ENCODE measurements at regions not wholly inside any gene's neighbourhood (a gene's known extent, or its start where the extent isn't known, plus 50 kb on each side); places are given as distances from the start of the nearest gene placed in this dataset.
A peak's percentile ranks its signal among the peaks of the same experiment; 100 is the strongest.

GRCh38 chr11:23673366-23673765 lies 813.1 kb upstream of the CCDC179 start:
- WGBS, 4 donors = 24 to 30% (median 30%) methylated on average over 1 of the region's 1 CpG
- intact Hi-C loops (cut with DNase I) = no loop called here
- Histone ChIP-seq H3K27ac (no peak overlapping the region), H3K36me3 (no peaks in the 10 kb centered on the region), H3K27me3 (no peaks in the 10 kb centered on the region), H3K4me3 (no peak overlapping the region), H3K9me3 (no peaks in the 10 kb centered on the region), H3K4me1 (no peaks in the 10 kb centered on the region)
- no peak for DNase-seq
- no peak for ATAC-seq
- TF ChIP-seq POLR2A (IDR thresholded peaks at IDR 0.05) = no peak
- TF ChIP-seq CTCF (IDR thresholded peaks at IDR 0.05) = no peak

GRCh38 chr11:23674866-23675265 lies 814.6 kb upstream of the CCDC179 start:
- ATAC-seq (no peak), DNase-seq (no peak)
- Histone ChIP-seq H3K36me3 (no peaks in the 10 kb centered on the region), H3K9me3 (no peaks in the 10 kb centered on the region), H3K27me3 (no peaks in the 10 kb centered on the region), H3K4me1 (no peaks in the 10 kb centered on the region), H3K4me3 (no peak overlapping the region), H3K27ac (no peak overlapping the region)
- TF ChIP-seq CTCF (IDR thresholded peaks at IDR 0.05) (no peak), POLR2A (IDR thresholded peaks at IDR 0.05) (no peak)
- intact Hi-C loops (cut with DNase I) = no loop called here

GRCh38 chr11:23679041-23679440 lies 817.8 kb upstream of the LUZP2 start:
- DNase-seq = no peak
- 50 to 80% (median 72%) methylated on average over 1 of the region's 1 CpG for WGBS, 4 donors
- ATAC-seq = no peak
- H3K4me3 ChIP-seq = no peak overlapping the region
- no peak overlapping the region for H3K27ac ChIP-seq
- no peaks in the 10 kb centered on the region for H3K27me3 ChIP-seq
- no peaks in the 10 kb centered on the region for H3K36me3 ChIP-seq
- no peaks in the 10 kb centered on the region for H3K4me1 ChIP-seq
- intact Hi-C loops (cut with DNase I) = no loop called here
- TF ChIP-seq CTCF (IDR thresholded peaks at IDR 0.05) (no peak), POLR2A (IDR thresholded peaks at IDR 0.05) (no peak)
- H3K9me3 ChIP-seq = no peaks in the 10 kb centered on the region

DNA sequence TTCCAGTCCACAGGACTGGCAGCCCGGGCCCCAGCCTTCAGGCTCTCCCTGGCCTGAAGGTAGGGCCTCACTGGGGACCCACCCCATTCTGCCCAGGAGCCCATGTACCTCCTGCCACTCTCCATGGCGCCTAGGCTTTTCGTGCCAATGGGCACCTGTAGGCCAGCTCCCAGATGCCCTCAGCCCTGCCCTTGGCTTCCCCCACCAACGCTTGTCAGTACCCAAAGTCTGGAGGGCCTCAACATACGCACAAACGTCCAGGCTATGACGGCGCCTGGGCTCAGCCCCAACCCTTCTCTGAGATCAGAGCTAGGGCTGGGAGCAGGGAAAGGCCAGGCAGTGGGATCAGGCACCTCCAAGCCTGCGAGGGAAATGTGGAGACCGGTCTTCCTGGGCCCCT lies 816.9 kb upstream of the LUZP2 start:
- intact Hi-C loops (cut with DNase I) = no loop called here
- ATAC-seq (no peak), DNase-seq (peak in 1 of 5 donors; percentile 37)
- Histone ChIP-seq H3K9me3 (no peaks in the 10 kb centered on the region), H3K27me3 (no peaks in the 10 kb centered on the region), H3K27ac (no peak overlapping the region), H3K4me1 (no peaks in the 10 kb centered on the region), H3K36me3 (no peaks in the 10 kb centered on the region), H3K4me3 (no peak overlapping the region)
- TF ChIP-seq CTCF (IDR thresholded peaks at IDR 0.05) (no peak), POLR2A (IDR thresholded peaks at IDR 0.05) (no peak)
- WGBS, 4 donors = 83 to 89% (median 85%) methylated on average over 5 to 10 of the region's 10 CpGs
